ENCODE measurements at regions not wholly inside any gene's neighbourhood (a gene's known extent, or its start where the extent isn't known, plus 50 kb on each side); places are given as distances from the start of the nearest gene placed in this dataset.

DNA sequence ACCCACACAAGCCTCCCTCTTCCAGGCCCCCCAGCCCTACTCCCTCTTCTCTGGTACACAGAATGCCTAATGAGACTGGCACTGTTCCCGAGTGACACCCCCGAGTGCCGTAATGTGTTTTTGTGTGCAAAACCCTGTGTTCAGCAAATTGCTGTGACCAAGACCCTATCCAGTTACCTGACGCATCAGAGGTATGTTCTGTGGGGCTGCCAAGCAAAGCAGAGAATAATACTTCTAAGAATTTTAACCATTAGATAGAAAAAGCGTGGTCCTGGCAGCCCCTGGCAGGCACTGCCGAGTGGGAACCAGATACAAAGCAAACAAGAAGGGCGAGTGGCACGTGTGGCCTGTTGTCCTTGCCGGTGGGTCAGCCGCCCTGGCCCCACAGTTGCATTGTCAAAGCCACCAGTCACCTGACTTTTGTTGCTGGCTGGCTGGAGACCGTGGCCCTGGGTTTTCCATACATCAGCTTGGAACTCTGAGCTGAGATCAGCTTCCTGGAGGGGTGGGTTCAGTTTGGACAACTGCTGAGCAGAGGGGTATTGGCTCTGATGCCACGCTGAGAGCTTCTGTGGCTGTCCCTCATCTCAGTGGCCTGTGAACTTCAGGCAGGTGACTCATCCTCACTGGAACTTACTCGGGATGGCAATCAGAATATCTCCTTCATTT lies 69.1 kb upstream of the BRD7 start:
- TF ChIP-seq, protein P1, sequence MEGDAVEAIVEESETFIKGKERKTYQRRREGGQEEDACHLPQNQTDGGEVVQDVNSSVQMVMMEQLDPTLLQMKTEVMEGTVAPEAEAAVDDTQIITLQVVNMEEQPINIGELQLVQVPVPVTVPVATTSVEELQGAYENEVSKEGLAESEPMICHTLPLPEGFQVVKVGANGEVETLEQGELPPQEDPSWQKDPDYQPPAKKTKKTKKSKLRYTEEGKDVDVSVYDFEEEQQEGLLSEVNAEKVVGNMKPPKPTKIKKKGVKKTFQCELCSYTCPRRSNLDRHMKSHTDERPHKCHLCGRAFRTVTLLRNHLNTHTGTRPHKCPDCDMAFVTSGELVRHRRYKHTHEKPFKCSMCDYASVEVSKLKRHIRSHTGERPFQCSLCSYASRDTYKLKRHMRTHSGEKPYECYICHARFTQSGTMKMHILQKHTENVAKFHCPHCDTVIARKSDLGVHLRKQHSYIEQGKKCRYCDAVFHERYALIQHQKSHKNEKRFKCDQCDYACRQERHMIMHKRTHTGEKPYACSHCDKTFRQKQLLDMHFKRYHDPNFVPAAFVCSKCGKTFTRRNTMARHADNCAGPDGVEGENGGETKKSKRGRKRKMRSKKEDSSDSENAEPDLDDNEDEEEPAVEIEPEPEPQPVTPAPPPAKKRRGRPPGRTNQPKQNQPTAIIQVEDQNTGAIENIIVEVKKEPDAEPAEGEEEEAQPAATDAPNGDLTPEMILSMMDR (conservative IDR thresholded peaks at IDR 0.05; ENCODE audit: low read depth, low read length), result no peak
- no peak for TF ChIP-seq EZH2 (IDR thresholded peaks at IDR 0.05; ENCODE audit: borderline replicate concordance, low read depth, low read length, poor library complexity, severe bottlenecking)
- BruUV-seq (replicated peaks), result no TSS peak
- H3K4me3 ChIP-seq (ENCODE audit: low read depth, low read length, poor library complexity, severe bottlenecking), result no peak overlapping the region
- H3K27ac ChIP-seq (ENCODE audit: low read depth, low read length, poor library complexity, severe bottlenecking), result no peak overlapping the region
- intact Hi-C loops (cut with micrococcal nuclease; ENCODE audit: unreplicated experiment), result no loop called here
- peaks cover 7% of the 10 kb centered on the region for H3K9me3 ChIP-seq (ENCODE audit: low read depth, low read length, poor library complexity, severe bottlenecking)
- CTCF ChIA-PET, result no interaction called here
- no peaks in the 10 kb centered on the region for H3K4me1 ChIP-seq (ENCODE audit: insufficient read depth, low read length, poor library complexity, severe bottlenecking)
- peaks cover 30% of the 10 kb centered on the region for H3K27me3 ChIP-seq (replicated peaks; ENCODE audit: insufficient read depth, low read depth, low read length, poor library complexity)
- no peaks in the 10 kb centered on the region for H3K36me3 ChIP-seq (ENCODE audit: insufficient read depth, low read length, poor library complexity, severe bottlenecking)
- no peak for DNase-seq (ENCODE audit: low spot score)
- POLR2A ChIA-PET (ENCODE audit: low non-redundant PET), result no interaction called here

DNA sequence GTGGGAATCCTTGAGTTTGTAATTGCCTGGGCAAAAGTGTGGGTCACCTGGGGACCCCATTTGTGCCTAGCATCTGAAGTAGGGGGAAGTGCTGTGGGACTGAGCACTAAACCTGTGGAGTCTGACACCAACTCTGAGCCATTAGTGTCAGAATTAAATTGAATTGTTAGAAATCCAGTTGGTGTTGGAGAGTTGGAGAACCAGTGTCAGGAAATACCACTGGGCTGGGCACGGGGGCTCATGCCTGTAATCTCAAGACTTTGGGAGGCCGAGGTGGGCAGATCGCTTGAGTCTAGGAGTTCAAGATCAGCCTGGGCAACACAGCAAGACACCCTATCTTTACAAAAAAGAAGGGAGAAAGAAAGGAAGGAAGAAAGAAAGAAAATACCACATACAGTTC lies 67.5 kb upstream of the BRD7 start:
- H3K27me3 ChIP-seq (replicated peaks; ENCODE audit: insufficient read depth, low read depth, low read length, poor library complexity), result peaks cover 42% of the 10 kb centered on the region
- H3K27ac ChIP-seq (ENCODE audit: low read depth, low read length, poor library complexity, severe bottlenecking), result no peak overlapping the region
- CTCF ChIA-PET, result no interaction called here
- H3K4me1 ChIP-seq (ENCODE audit: insufficient read depth, low read length, poor library complexity, severe bottlenecking), result no peaks in the 10 kb centered on the region
- H3K4me3 ChIP-seq (ENCODE audit: low read depth, low read length, poor library complexity, severe bottlenecking), result no peak overlapping the region
- no peak for TF ChIP-seq EZH2 (IDR thresholded peaks at IDR 0.05; ENCODE audit: borderline replicate concordance, low read depth, low read length, poor library complexity, severe bottlenecking)
- TF ChIP-seq, protein P1 (conservative IDR thresholded peaks at IDR 0.05; ENCODE audit: low read depth, low read length), result no peak
- H3K9me3 ChIP-seq (ENCODE audit: low read depth, low read length, poor library complexity, severe bottlenecking), result peaks cover 7% of the 10 kb centered on the region
- POLR2A ChIA-PET (ENCODE audit: low non-redundant PET), result no interaction called here
- DNase-seq (ENCODE audit: low spot score), result no peak
- H3K36me3 ChIP-seq (ENCODE audit: insufficient read depth, low read length, poor library complexity, severe bottlenecking), result no peaks in the 10 kb centered on the region
- intact Hi-C loops (cut with micrococcal nuclease; ENCODE audit: unreplicated experiment), result no loop called here
- BruUV-seq (replicated peaks), result no TSS peak

DNA sequence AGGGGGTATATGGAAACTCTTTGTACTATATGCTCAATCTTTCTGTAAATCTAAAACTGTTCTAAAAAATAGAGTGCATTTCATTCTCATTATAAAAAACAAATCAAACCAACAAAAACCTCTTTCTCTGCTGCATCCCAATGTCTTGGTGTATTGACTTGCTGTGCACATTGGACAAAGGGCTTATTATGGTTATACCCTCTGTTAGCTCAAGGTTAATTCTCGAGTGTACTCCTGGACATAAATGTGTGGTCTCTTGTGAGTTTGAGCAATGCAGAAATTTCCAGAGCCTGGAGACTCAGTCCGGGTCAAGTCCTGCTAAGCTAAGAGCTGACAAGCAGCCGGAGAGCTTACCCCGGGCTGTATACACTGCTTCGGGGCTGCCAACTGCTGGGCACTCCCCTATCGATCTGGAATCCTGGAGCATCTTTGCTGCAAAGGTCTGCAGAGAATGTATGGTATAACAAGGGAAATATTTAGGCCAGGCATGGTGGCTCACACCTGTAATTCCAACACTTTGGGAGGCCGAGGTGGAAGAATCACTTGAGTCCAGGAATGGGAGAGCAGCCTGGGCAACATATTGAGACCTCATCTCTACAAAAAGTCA lies 66.2 kb upstream of the BRD7 start:
- BruUV-seq (replicated peaks), result no TSS peak
- Histone ChIP-seq H3K4me1 (ENCODE audit: insufficient read depth, low read length, poor library complexity, severe bottlenecking) (no peaks in the 10 kb centered on the region), H3K27me3 (replicated peaks; ENCODE audit: insufficient read depth, low read depth, low read length, poor library complexity) (peaks cover 50% of the 10 kb centered on the region), H3K4me3 (ENCODE audit: low read depth, low read length, poor library complexity, severe bottlenecking) (no peak overlapping the region), H3K9me3 (ENCODE audit: low read depth, low read length, poor library complexity, severe bottlenecking) (peaks cover 7% of the 10 kb centered on the region), H3K36me3 (ENCODE audit: insufficient read depth, low read length, poor library complexity, severe bottlenecking) (no peaks in the 10 kb centered on the region), H3K27ac (ENCODE audit: low read depth, low read length, poor library complexity, severe bottlenecking) (no peak overlapping the region)
- intact Hi-C loops (cut with micrococcal nuclease; ENCODE audit: unreplicated experiment), result no loop called here
- POLR2A ChIA-PET (ENCODE audit: low non-redundant PET), result no interaction called here
- TF ChIP-seq, protein P1 (conservative IDR thresholded peaks at IDR 0.05; ENCODE audit: low read depth, low read length), result no peak
- no peak for TF ChIP-seq EZH2 (IDR thresholded peaks at IDR 0.05; ENCODE audit: borderline replicate concordance, low read depth, low read length, poor library complexity, severe bottlenecking)
- no peak for DNase-seq (ENCODE audit: low spot score)
- CTCF ChIA-PET, result no interaction called here
